CD4-positive, CD25-positive, alpha-beta regulatory T cell (primary cell): ENCODE measurements at regions not wholly inside any gene's neighbourhood (a gene's known extent, or its start where the extent isn't known, plus 50 kb on each side); places are given as distances from the start of the nearest gene placed in this dataset.

Source experiments
- ATAC-seq, 2 donors: fragments of 150-1000 bp; cut with Tn5 transposase; one replicate each; pipeline ENCODE4 v1.10.0; 2021; ENCODE audit warnings: low read depth in 2 of 2, moderate number of reproducible peaks in 2 of 2, moderate library complexity in 1 of 2
- DNase-seq, 3 donors: peaks; one replicate each; pipeline versions ENCODE4 v3.0.0 to v3.0.0-alpha.2; 2012 to 2022; ENCODE audit warnings: mixed read lengths in 1 of 3
- H3K27ac ChIP-seq: one replicate; pipeline ENCODE4 v1.7.0; 2013; ENCODE audit warnings: mild to moderate bottlenecking, low read length; ENCODE audit not compliant: insufficient read depth, poor library complexity, severe bottlenecking
- H3K27me3 ChIP-seq: one replicate; pipeline ENCODE4 v1.7.0; 2013; ENCODE audit warnings: low read length; ENCODE audit not compliant: control insufficient read depth, insufficient read depth
- H3K36me3 ChIP-seq: one replicate; pipeline ENCODE4 v1.7.0; 2013; ENCODE audit warnings: mild to moderate bottlenecking, low read length, moderate library complexity; ENCODE audit not compliant: control insufficient read depth, insufficient read depth
- H3K4me1 ChIP-seq: 2 replicates; pipeline ENCODE4 v1.7.0; 2013; ENCODE audit warnings: mild to moderate bottlenecking, low read length; ENCODE audit not compliant: insufficient read depth, control insufficient read depth, poor library complexity, severe bottlenecking
- H3K4me3 ChIP-seq: one replicate; pipeline ENCODE4 v1.7.0; 2013; ENCODE audit warnings: low read depth, mild to moderate bottlenecking, low read length, moderate library complexity
- H3K9me3 ChIP-seq, 2 experiments: 1 replicate in 1 of 2; 2 replicates in 1 of 2; pipeline ENCODE4 v1.7.0; 2013; ENCODE audit warnings: low read length in 2 of 2, mild to moderate bottlenecking in 1 of 2, moderate library complexity in 1 of 2; ENCODE audit not compliant: control insufficient read depth in 2 of 2
- H3K27ac Mint-ChIP-seq, 3 donors: one replicate each; pipeline ENCODE4 v1.8.0; 2020 to 2022; ENCODE audit warnings: mild to moderate bottlenecking in 3 of 3, mixed read lengths in 3 of 3, moderate library complexity in 2 of 3
- H3K27me3 Mint-ChIP-seq: one replicate; pipeline ENCODE4 v1.8.0; 2022; ENCODE audit warnings: mild to moderate bottlenecking, mixed read lengths
- H3K36me3 Mint-ChIP-seq: one replicate; pipeline ENCODE4 v1.8.0; 2020; ENCODE audit warnings: mixed read lengths
- H3K4me1 Mint-ChIP-seq, 4 donors: one replicate each; pipeline ENCODE4 v1.8.0; 2020 to 2022; ENCODE audit warnings: mixed read lengths in 4 of 4, mild to moderate bottlenecking in 1 of 4
- H3K4me3 Mint-ChIP-seq, 4 donors: one replicate each; pipeline ENCODE4 v1.8.0; 2020 to 2022; ENCODE audit warnings: mild to moderate bottlenecking in 4 of 4, mixed read lengths in 4 of 4, moderate library complexity in 3 of 4
- H3K9me3 Mint-ChIP-seq, 7 donors: one replicate each; pipeline ENCODE4 v1.8.0; 2020 to 2022; ENCODE audit warnings: mixed read lengths in 7 of 7, mild to moderate bottlenecking in 3 of 7, moderate library complexity in 2 of 7

DNA sequence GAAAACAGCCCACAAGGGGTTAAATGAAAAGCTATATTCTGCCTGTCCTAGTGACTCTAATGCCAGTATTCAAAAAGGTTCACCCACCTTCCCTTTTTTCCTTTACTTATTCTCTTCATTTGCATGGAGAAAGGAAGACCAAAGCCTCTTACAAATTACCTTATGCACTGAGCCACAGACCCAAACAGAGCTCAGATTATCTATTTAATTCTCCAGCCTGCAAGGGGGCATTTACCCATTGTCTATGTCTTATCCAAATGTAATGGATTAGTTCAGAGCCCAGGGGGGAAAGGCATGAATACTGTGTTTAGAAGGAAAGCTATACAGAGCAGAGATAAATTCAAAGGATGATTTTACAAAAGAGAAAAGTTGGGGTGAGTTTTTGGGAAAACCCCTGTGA lies 388.5 kb downstream of the OMA1 start:
- Histone ChIP-seq H3K27me3 (no peaks in the 10 kb centered on the region), H3K27ac (no peak overlapping the region), H3K36me3 (no peaks in the 10 kb centered on the region), H3K4me3 (no peak overlapping the region), H3K9me3 (no peaks in the 10 kb centered on the region), H3K4me1 (no peaks in the 10 kb centered on the region)
- Mint-ChIP-seq H3K27me3 (no peaks in the 10 kb centered on the region), H3K9me3 (no peaks in the 10 kb centered on the region), H3K4me1 (no peaks in the 10 kb centered on the region), H3K36me3 (no peaks in the 10 kb centered on the region), H3K27ac (no peak overlapping the region), H3K4me3 (no peak overlapping the region)
- no peak for ATAC-seq
- no peak for DNase-seq

DNA sequence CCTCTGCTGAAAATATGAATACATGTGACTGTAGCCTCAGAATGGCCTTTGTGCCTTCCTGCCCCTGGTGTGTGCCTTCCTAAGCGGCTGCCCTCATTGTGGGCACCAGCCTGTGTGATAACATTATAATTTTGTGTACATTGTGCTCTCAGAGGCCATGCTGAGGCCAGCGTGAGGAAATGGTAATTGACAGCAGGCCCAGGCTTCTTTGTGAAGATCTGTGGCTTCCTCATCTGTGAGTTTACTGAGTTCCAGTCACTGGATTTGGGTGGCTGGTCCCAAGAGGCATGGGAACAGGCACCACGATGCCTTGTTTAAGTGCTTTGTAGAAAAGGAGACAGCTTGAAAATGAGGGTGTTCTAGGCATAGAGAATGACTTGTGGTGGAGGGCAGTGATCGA lies 389.3 kb downstream of the OMA1 start:
- Mint-ChIP-seq H3K27me3 (no peaks in the 10 kb centered on the region), H3K36me3 (no peaks in the 10 kb centered on the region), H3K9me3 (no peaks in the 10 kb centered on the region), H3K4me1 (no peaks in the 10 kb centered on the region), H3K4me3 (no peak overlapping the region), H3K27ac (no peak overlapping the region)
- no peaks in the 10 kb centered on the region for H3K27me3 ChIP-seq
- no peak overlapping the region for H3K4me3 ChIP-seq
- no peak overlapping the region for H3K27ac ChIP-seq
- no peak for DNase-seq
- ATAC-seq, result no peak
- no peaks in the 10 kb centered on the region for H3K4me1 ChIP-seq
- no peaks in the 10 kb centered on the region for H3K9me3 ChIP-seq
- H3K36me3 ChIP-seq, result no peaks in the 10 kb centered on the region

DNA sequence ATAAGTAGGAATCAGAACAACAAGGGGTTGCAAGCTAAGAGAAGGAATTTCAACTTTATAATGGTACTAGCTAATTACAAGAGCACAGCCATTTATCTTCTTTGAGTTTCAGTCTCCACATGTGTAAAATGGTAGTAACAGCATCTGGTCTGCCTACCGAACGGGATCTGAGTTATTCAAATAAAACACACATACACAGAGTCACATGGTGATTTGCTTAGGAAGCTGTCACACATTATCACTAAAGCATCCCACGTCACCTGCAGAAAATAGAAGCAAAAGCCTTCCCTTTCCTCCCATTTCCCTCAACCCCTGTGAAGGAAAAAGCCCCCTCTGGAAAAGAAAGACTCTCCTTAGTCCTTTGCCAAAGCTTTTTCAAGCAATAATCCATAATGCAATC lies 389.7 kb downstream of the OMA1 start:
- peaks cover 0 to 2% (median 0%) of the 10 kb centered on the region in 7 donors for H3K9me3 Mint-ChIP-seq
- Histone ChIP-seq H3K4me1 (no peaks in the 10 kb centered on the region), H3K36me3 (no peaks in the 10 kb centered on the region), H3K27me3 (no peaks in the 10 kb centered on the region), H3K27ac (no peak overlapping the region), H3K4me3 (no peak overlapping the region), H3K9me3 (no peaks in the 10 kb centered on the region)
- no peak overlapping the region for H3K4me3 Mint-ChIP-seq
- H3K27me3 Mint-ChIP-seq, result no peaks in the 10 kb centered on the region
- ATAC-seq, result no peak
- H3K36me3 Mint-ChIP-seq, result no peaks in the 10 kb centered on the region
- DNase-seq, result no peak
- H3K27ac Mint-ChIP-seq, result no peak overlapping the region
- H3K4me1 Mint-ChIP-seq, result no peaks in the 10 kb centered on the region

GRCh38 chr1:58156124-58156468 lies 390.4 kb downstream of the OMA1 start:
- H3K27me3 Mint-ChIP-seq, result no peaks in the 10 kb centered on the region
- Histone ChIP-seq H3K4me3 (no peak overlapping the region), H3K9me3 (no peaks in the 10 kb centered on the region), H3K27ac (no peak overlapping the region), H3K4me1 (no peaks in the 10 kb centered on the region), H3K27me3 (no peaks in the 10 kb centered on the region), H3K36me3 (no peaks in the 10 kb centered on the region)
- H3K36me3 Mint-ChIP-seq, result no peaks in the 10 kb centered on the region
- no peak overlapping the region for H3K4me3 Mint-ChIP-seq
- no peaks in the 10 kb centered on the region for H3K4me1 Mint-ChIP-seq
- DNase-seq (no peak), ATAC-seq (no peak)
- H3K9me3 Mint-ChIP-seq, result peaks cover 0 to 3% (median 0%) of the 10 kb centered on the region in 7 donors
- no peak overlapping the region for H3K27ac Mint-ChIP-seq

GRCh38 chr1:58155418-58156123 lies 391.0 kb downstream of the OMA1 start:
- H3K9me3 Mint-ChIP-seq, result peaks cover 0 to 3% (median 0%) of the 10 kb centered on the region in 7 donors
- H3K4me1 ChIP-seq, result no peaks in the 10 kb centered on the region
- no peaks in the 10 kb centered on the region for H3K36me3 Mint-ChIP-seq
- DNase-seq, result no peak
- H3K27me3 ChIP-seq, result no peaks in the 10 kb centered on the region
- no peak overlapping the region for H3K4me3 Mint-ChIP-seq
- no peak overlapping the region for H3K27ac Mint-ChIP-seq
- H3K4me1 Mint-ChIP-seq, result no peaks in the 10 kb centered on the region
- H3K27me3 Mint-ChIP-seq, result no peaks in the 10 kb centered on the region
- no peak overlapping the region for H3K4me3 ChIP-seq
- H3K36me3 ChIP-seq, result no peaks in the 10 kb centered on the region
- no peak for ATAC-seq
- H3K9me3 ChIP-seq, result no peaks in the 10 kb centered on the region
- H3K27ac ChIP-seq, result no peak overlapping the region

- H3K9me3 Mint-ChIP-seq, result peaks cover 0 to 4% (median 0%) of the 10 kb centered on the region in 7 donors
- H3K27me3 Mint-ChIP-seq, result no peaks in the 10 kb centered on the region
- H3K27me3 ChIP-seq, result no peaks in the 10 kb centered on the region
Measured at GRCh38 chr1:58154256-58154655, 392.3 kb downstream of the OMA1 start.

DNA sequence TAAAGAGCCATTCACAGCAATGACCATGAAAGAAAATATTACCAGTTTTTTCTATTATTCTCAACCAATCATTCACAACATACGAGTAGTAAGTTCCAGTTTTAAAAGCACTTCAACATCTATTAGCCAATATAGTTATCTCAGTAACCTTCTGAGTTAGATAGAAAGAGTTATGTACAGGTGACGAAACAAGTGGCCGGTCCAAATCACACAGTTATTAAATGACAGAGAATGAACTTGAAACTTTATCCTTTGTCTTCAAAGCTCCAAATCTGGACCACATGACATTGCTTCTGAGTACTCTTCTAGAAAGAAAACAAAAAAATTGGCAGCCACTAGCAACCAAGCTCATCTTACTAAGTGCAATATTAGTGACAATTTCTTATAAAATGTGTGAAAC lies 393.8 kb downstream of the OMA1 start:
- no peaks in the 10 kb centered on the region for H3K4me1 Mint-ChIP-seq
- H3K4me3 Mint-ChIP-seq, result no peak overlapping the region
- no peaks in the 10 kb centered on the region for H3K36me3 ChIP-seq
- H3K36me3 Mint-ChIP-seq, result no peaks in the 10 kb centered on the region
- no peaks in the 10 kb centered on the region for H3K27me3 ChIP-seq
- peaks cover 0 to 4% (median 0%) of the 10 kb centered on the region in 7 donors for H3K9me3 Mint-ChIP-seq
- no peak overlapping the region for H3K27ac ChIP-seq
- H3K27me3 Mint-ChIP-seq, result no peaks in the 10 kb centered on the region
- no peak for ATAC-seq
- no peak overlapping the region for H3K4me3 ChIP-seq
- H3K9me3 ChIP-seq, result no peaks in the 10 kb centered on the region
- no peaks in the 10 kb centered on the region for H3K4me1 ChIP-seq
- no peak overlapping the region for H3K27ac Mint-ChIP-seq
- no peak for DNase-seq

More at GRCh38 chr1:58154256-58154655, 392.3 kb downstream of the OMA1 start:
- Mint-ChIP-seq H3K4me3 (no peak overlapping the region), H3K4me1 (no peaks in the 10 kb centered on the region), H3K36me3 (no peaks in the 10 kb centered on the region), H3K27ac (no peak overlapping the region)
- ATAC-seq (no peak), DNase-seq (no peak)
- Histone ChIP-seq H3K4me3 (no peak overlapping the region), H3K27ac (no peak overlapping the region), H3K9me3 (no peaks in the 10 kb centered on the region), H3K4me1 (no peaks in the 10 kb centered on the region), H3K36me3 (no peaks in the 10 kb centered on the region)

DNA sequence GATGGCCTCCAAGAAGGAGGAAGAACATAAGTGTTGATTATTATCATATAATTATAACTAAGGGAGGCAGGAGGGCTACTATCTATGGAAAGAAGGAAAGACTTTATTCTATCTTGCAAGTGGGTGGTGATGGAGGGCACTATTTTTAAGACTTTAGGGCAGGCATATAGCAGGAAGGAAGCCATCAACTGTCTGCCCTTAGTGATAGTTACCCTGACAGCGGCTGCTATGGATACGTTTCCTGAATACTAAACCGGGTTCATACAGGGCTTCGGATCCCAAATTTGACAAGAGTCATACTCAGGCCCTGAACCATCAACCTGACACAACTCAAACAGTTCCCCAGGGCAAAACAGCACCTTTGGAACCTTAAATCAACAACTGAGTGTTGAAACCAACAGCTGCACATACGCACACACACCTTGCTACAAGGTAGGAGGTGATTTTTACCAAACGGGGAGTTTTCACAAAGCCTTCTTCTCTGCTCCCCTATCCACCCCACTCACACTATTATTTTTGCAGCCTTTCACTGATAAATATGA lies 397.2 kb downstream of the OMA1 start:
- DNase-seq (no peak), ATAC-seq (no peak)
- Mint-ChIP-seq H3K27ac (no peak overlapping the region), H3K4me1 (no peaks in the 10 kb centered on the region), H3K36me3 (no peaks in the 10 kb centered on the region), H3K9me3 (peaks cover 0 to 5% (median 0%) of the 10 kb centered on the region in 7 donors), H3K4me3 (no peak overlapping the region), H3K27me3 (no peaks in the 10 kb centered on the region)
- Histone ChIP-seq H3K4me3 (no peak overlapping the region), H3K4me1 (no peaks in the 10 kb centered on the region), H3K9me3 (no peaks in the 10 kb centered on the region), H3K36me3 (no peaks in the 10 kb centered on the region), H3K27ac (no peak overlapping the region), H3K27me3 (no peaks in the 10 kb centered on the region)
